Choroid plexus epithelial cell (primary cell): ENCODE measurements at regions not wholly inside any gene's neighbourhood (a gene's known extent, or its start where the extent isn't known, plus 50 kb on each side); places are given as distances from the start of the nearest gene placed in this dataset.

Experiments used
- DNase-seq: peaks from one replicate; pipeline ENCODE4 v3.0.0-alpha.2; 2010; ENCODE audit warnings: low read depth
- H3K4me3 ChIP-seq: 2 replicates; pipeline ENCODE4 v1.5.1; 2011; ENCODE audit warnings: low read depth, mild to moderate bottlenecking, control low read depth, low read length, moderate library complexity
- TF ChIP-seq, protein P1 (sequence below): conservative IDR thresholded peaks from 2 replicates; pipeline ENCODE4 v1.5.1; 2011; ENCODE audit warnings: low read depth, mild to moderate bottlenecking, control low read depth, inconsistent platforms, low read length, moderate library complexity

DNA sequence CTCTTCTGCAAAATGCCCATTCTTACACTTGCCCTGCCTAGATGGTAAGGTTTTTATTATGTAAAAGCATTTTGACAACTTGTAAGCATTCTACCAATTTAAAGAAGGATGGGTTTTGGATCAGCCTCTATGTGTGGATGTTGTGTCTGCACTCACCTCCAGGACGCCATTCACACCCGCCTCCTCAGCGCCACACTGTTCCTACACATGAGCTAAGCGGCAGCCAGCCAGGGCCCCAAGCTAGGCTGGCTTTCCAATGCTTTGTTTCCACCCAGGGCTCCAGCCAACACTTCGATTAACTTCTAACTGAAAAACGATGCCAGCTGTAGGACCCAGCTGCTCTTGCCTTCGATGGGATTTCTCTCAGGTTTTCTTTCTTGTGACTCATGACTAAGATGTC is 73.3 kb upstream of the FZD7 start:
- no peak for DNase-seq
- TF ChIP-seq, protein P1, sequence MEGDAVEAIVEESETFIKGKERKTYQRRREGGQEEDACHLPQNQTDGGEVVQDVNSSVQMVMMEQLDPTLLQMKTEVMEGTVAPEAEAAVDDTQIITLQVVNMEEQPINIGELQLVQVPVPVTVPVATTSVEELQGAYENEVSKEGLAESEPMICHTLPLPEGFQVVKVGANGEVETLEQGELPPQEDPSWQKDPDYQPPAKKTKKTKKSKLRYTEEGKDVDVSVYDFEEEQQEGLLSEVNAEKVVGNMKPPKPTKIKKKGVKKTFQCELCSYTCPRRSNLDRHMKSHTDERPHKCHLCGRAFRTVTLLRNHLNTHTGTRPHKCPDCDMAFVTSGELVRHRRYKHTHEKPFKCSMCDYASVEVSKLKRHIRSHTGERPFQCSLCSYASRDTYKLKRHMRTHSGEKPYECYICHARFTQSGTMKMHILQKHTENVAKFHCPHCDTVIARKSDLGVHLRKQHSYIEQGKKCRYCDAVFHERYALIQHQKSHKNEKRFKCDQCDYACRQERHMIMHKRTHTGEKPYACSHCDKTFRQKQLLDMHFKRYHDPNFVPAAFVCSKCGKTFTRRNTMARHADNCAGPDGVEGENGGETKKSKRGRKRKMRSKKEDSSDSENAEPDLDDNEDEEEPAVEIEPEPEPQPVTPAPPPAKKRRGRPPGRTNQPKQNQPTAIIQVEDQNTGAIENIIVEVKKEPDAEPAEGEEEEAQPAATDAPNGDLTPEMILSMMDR: no peak
- no peak overlapping the region for H3K4me3 ChIP-seq

GRCh38 chr2:201961401-201961800 is 72.3 kb upstream of the FZD7 start:
- TF ChIP-seq, protein P1: no peak
- H3K4me3 ChIP-seq: no peak overlapping the region
- no peak for DNase-seq

DNA sequence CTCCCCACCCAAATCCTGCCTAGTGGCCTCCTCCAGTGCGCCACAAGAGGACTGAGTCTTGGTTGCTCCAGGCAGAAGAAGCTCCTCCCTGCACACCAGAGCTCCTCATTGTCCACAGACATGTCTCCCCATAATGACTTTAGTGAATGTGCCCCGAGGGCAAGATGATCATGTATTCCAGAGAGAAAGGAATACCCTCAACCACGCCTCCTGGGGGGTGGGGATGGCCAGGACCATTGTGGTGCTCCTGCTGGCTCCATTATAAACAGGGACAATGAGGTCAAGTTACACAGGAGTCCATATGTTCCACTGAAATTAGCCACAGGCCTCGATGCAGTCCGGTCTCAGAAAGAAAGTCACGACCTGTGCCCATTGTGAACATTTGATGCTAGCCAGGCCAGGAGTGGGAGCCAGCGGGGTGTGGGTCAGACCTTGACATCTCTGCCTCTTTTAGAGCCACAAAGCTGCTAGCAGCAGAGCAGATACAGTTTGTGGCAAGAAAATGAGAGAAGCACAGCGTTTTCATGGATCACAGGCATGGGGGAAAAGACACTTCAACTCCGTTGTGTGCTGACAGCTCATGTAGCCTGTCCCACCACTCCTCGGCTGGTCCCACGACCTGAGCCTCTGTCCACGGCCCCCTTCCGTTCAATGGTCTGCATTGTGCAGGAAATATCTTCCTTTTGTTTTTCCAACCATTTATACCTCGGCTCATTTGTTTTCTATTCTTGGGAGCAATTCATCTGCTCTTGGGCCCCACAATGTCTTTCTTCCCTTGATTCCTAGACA is 70.7 kb upstream of the FZD7 start:
- TF ChIP-seq, protein P1: no peak
- no peak for DNase-seq

GRCh38 chr2:201964011-201964410 is 69.6 kb upstream of the FZD7 start:
- TF ChIP-seq, protein P1: no peak
- no peak for DNase-seq
- no peak overlapping the region for H3K4me3 ChIP-seq

More for the DNA sequence above, 70.7 kb upstream of the FZD7 start:
- no peak overlapping the region for H3K4me3 ChIP-seq

GRCh38 chr2:201964631-201965206 is 68.9 kb upstream of the FZD7 start:
- TF ChIP-seq, protein P1: no peak
- no peak overlapping the region for H3K4me3 ChIP-seq
- peak; percentile 75 for DNase-seq

DNA sequence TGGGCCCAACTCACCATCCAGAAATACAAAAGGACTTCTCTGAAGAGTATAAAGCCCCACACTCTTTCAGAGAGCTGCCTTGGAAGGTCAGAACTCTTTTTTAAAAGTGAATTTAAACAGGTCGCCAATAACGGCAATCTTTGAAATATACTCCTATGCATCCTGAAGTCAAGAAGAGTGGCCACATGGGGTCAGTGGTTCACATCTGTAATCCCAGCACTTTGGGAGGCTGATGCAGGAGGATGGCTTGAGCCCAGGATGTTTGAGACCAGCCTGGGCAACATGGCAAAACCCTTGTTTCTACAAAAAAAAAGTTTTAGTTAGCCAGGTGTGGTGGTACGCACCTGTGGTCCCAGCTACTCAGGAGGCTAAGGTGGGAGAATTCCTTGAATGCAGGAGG is 68.1 kb upstream of the FZD7 start:
- TF ChIP-seq, protein P1: no peak
- DNase-seq: no peak
- no peak overlapping the region for H3K4me3 ChIP-seq
